Stimulated activated CD8-positive, alpha-beta memory T cell treated with anti-CD3 and anti-CD28 coated beads, Interleukin-7, amount 100 ng/mL, for 1 hour (primary cell): ENCODE measurements at regions not wholly inside any gene's neighbourhood (a gene's known extent, or its start where the extent isn't known, plus 50 kb on each side); places are given as distances from the start of the nearest gene placed in this dataset.
"Not testable (repeated sequence)": the region's sequence is repeated elsewhere in the genome, so short reads cannot be mapped to it uniquely, and the experiment has no call there.

Experiments used
- DNase-seq, 2 donors: peaks; one replicate each; pipeline ENCODE4 v3.0.0-alpha.2; 2020; ENCODE audit warnings: low read depth in 2 of 2

- DNase-seq, result no peak
Observed at GRCh38 chr6:105537981-105538578, 135.2 kb upstream of the PREP start.

GRCh38 chr6:105536961-105537360 is 134.1 kb upstream of the PREP start:
- DNase-seq, result no peak

- no peak for DNase-seq
Observed at GRCh38 chr6:105533301-105533700, 130.4 kb upstream of the PREP start.

GRCh38 chr6:105526225-105526872 is 123.5 kb upstream of the PREP start:
- no peak for DNase-seq

- DNase-seq, result no peak
Observed at GRCh38 chr6:105522626-105523322, 119.9 kb upstream of the PREP start.

- no peak for DNase-seq
Observed at GRCh38 chr6:105519954-105520353, 117.1 kb upstream of the PREP start.

GRCh38 chr6:105518993-105519392 is 116.1 kb upstream of the PREP start:
- DNase-seq, result not testable (repeated sequence)

- no peak for DNase-seq
Observed at GRCh38 chr6:105515054-105515453, 112.2 kb upstream of the PREP start.

GRCh38 chr6:105514306-105514705 is 111.4 kb upstream of the PREP start:
- DNase-seq, result no peak

- DNase-seq, result no peak
Observed at GRCh38 chr6:105511639-105512038, 108.8 kb upstream of the PREP start.

- no peak for DNase-seq
Observed at GRCh38 chr6:105510746-105511145, 107.9 kb upstream of the PREP start.

GRCh38 chr6:105509506-105510331 is 106.8 kb upstream of the PREP start:
- no peak for DNase-seq

- DNase-seq, result no peak
Observed at GRCh38 chr6:105507811-105508210, 104.9 kb upstream of the PREP start.

GRCh38 chr6:105504706-105505105 is 101.8 kb upstream of the PREP start:
- no peak for DNase-seq

GRCh38 chr6:105503641-105504040 is 100.8 kb upstream of the PREP start:
- no peak for DNase-seq

- no peak for DNase-seq
Observed at GRCh38 chr6:105501826-105502344, 99.0 kb upstream of the PREP start.

- no peak for DNase-seq
Observed at GRCh38 chr6:105501246-105501645, 98.4 kb upstream of the PREP start.

GRCh38 chr6:105500693-105501092 is 97.8 kb upstream of the PREP start:
- DNase-seq, result no peak

- no peak for DNase-seq
Observed at GRCh38 chr6:105499931-105500330, 97.0 kb upstream of the PREP start.

- no peak for DNase-seq
Observed at GRCh38 chr6:105499136-105499870, 96.4 kb upstream of the PREP start.

- DNase-seq, result no peak
Observed at GRCh38 chr6:105497549-105497948, 94.7 kb upstream of the PREP start.
